ENCODE measurements at regions not wholly inside any gene's neighbourhood (a gene's known extent, or its start where the extent isn't known, plus 50 kb on each side); places are given as distances from the start of the nearest gene placed in this dataset.

DNA sequence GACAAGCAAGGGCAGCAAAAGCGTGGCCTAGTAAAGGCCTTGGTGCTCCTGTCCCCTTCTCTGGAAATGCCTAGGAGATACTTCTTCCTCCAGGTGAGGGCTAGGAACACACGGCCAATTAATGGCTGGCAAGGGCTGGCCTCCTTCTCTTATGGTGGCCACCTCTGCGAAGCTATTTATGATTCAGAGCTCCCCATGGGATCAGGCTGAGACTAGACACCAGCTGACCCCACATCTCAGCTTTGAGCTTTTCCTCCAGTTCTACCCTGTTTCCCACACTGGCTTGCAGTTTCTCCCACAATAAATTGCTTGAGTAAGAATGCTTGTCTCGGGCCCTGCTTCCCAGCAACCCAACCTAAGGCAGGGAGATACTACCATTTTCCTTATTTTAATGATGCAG lies 53.7 kb downstream of the CAMK2N1 start:
- no peak overlapping the region for H3K18ac ChIP-seq (ENCODE audit: low read length)
- DNase-seq (ENCODE audit: low spot score), result no peak
- no peak overlapping the region for H3K14ac ChIP-seq (ENCODE audit: low read length)
- H2BK15ac ChIP-seq (ENCODE audit: low read length), result no peak overlapping the region
- H4K8ac ChIP-seq (ENCODE audit: low read depth, low read length), result no peak overlapping the region
- no peak overlapping the region for H3K4ac ChIP-seq (ENCODE audit: low read length)
- H3K23ac ChIP-seq (ENCODE audit: low read depth, low read length, poor library complexity), result no peak overlapping the region
- no peak overlapping the region for H2AFZ ChIP-seq (ENCODE audit: low read length)
- H2BK12ac ChIP-seq (ENCODE audit: low read length), result no peak overlapping the region
- no peaks in the 10 kb centered on the region for H3K36me3 ChIP-seq (replicated peaks in 1 of 2; ENCODE audit: control insufficient read depth in 2 of 2, insufficient read depth in 2 of 2, low read length in 2 of 2)
- H3K9ac ChIP-seq (ENCODE audit: low read depth, low read length, poor library complexity), result no peak overlapping the region
- no peaks in the 10 kb centered on the region for H3K79me1 ChIP-seq (ENCODE audit: low read depth, low read length)
- no CpG with 5 or more reads among the region's 4 CpGs for WGBS, 2 donors (ENCODE audit: extremely low coverage in 2 of 2, insufficient read length in 2 of 2, insufficient replicate concordance in 1 of 2)
- no peak overlapping the region for H3K27ac ChIP-seq (replicated peaks; ENCODE audit: low read length)
- H3K4me1 ChIP-seq (ENCODE audit: control insufficient read depth in 2 of 2, insufficient read depth in 1 of 2, low read depth in 1 of 2, low read length in 2 of 2), result peaks cover 0 to 5% of the 10 kb centered on the region in 2 donors
- no peak overlapping the region for H4K91ac ChIP-seq (ENCODE audit: low read depth, low read length, poor library complexity)
- H3K9me3 ChIP-seq (replicated peaks in 1 of 2; ENCODE audit: control insufficient read depth in 2 of 2, insufficient read depth in 1 of 2, low read depth in 1 of 2, low read length in 2 of 2), result no peaks in the 10 kb centered on the region
- H3K4me2 ChIP-seq (ENCODE audit: insufficient read depth, low read length, poor library complexity, severe bottlenecking), result no peak overlapping the region
- no peak overlapping the region for H2BK5ac ChIP-seq (ENCODE audit: low read length)
- no peak overlapping the region for H3K4me3 ChIP-seq (ENCODE audit: low read length in 2 of 2)
- H2BK120ac ChIP-seq (ENCODE audit: low read depth, low read length), result no peak overlapping the region
- no peak overlapping the region for H2AK5ac ChIP-seq (ENCODE audit: low read depth, low read length)
- H3K27me3 ChIP-seq (ENCODE audit: control insufficient read depth in 3 of 3, insufficient read depth in 3 of 3, low read depth in 1 of 3, low read length in 3 of 3), result peaks cover 0 to 19% (median 0%) of the 10 kb centered on the region in 3 experiments

DNA sequence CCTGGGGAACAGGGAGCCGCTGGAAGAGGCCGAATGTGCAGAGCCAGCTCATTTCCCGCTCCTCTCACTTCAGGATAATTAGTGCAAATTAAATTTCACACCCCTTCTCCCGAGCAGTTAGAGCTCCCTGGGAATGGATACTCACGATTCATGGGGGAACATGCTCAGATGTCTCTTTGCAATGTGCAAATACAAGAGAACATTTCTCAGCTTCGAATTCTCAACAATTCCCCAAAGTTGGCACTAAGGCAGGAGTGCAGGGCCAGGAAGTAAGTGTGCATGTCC lies 54.9 kb downstream of the CAMK2N1 start:
- Histone ChIP-seq H2BK15ac (ENCODE audit: low read length) (no peak overlapping the region), H3K36me3 (replicated peaks in 1 of 2; ENCODE audit: control insufficient read depth in 2 of 2, insufficient read depth in 2 of 2, low read length in 2 of 2) (no peaks in the 10 kb centered on the region), H2BK5ac (ENCODE audit: low read length) (no peak overlapping the region), H3K27me3 (ENCODE audit: control insufficient read depth in 3 of 3, insufficient read depth in 3 of 3, low read depth in 1 of 3, low read length in 3 of 3) (peaks cover 0 to 19% (median 0%) of the 10 kb centered on the region in 3 experiments), H3K27ac (replicated peaks; ENCODE audit: low read length) (no peak overlapping the region), H2BK12ac (ENCODE audit: low read length) (no peak overlapping the region), H3K4me1 (ENCODE audit: control insufficient read depth in 2 of 2, insufficient read depth in 1 of 2, low read depth in 1 of 2, low read length in 2 of 2) (peaks cover 0 to 5% of the 10 kb centered on the region in 2 donors), H3K79me1 (ENCODE audit: low read depth, low read length) (no peaks in the 10 kb centered on the region), H4K8ac (ENCODE audit: low read depth, low read length) (no peak overlapping the region), H3K4me3 (ENCODE audit: low read length in 2 of 2) (no peak overlapping the region), H2AK5ac (ENCODE audit: low read depth, low read length) (no peak overlapping the region), H2AFZ (ENCODE audit: low read length) (no peak overlapping the region), H3K14ac (ENCODE audit: low read length) (no peak overlapping the region), H3K9ac (ENCODE audit: low read depth, low read length, poor library complexity) (no peak overlapping the region), H3K4me2 (ENCODE audit: insufficient read depth, low read length, poor library complexity, severe bottlenecking) (no peak overlapping the region), H3K18ac (ENCODE audit: low read length) (no peak overlapping the region), H4K91ac (ENCODE audit: low read depth, low read length, poor library complexity) (no peak overlapping the region), H3K4ac (ENCODE audit: low read length) (no peak overlapping the region), H2BK120ac (ENCODE audit: low read depth, low read length) (no peak overlapping the region), H3K23ac (ENCODE audit: low read depth, low read length, poor library complexity) (no peak overlapping the region), H3K9me3 (replicated peaks in 1 of 2; ENCODE audit: control insufficient read depth in 2 of 2, insufficient read depth in 1 of 2, low read depth in 1 of 2, low read length in 2 of 2) (no peaks in the 10 kb centered on the region)
- no CpG with 5 or more reads among the region's 6 CpGs for WGBS, 2 donors (ENCODE audit: extremely low coverage in 2 of 2, insufficient read length in 2 of 2, insufficient replicate concordance in 1 of 2)
- no peak for DNase-seq (ENCODE audit: low spot score)

DNA sequence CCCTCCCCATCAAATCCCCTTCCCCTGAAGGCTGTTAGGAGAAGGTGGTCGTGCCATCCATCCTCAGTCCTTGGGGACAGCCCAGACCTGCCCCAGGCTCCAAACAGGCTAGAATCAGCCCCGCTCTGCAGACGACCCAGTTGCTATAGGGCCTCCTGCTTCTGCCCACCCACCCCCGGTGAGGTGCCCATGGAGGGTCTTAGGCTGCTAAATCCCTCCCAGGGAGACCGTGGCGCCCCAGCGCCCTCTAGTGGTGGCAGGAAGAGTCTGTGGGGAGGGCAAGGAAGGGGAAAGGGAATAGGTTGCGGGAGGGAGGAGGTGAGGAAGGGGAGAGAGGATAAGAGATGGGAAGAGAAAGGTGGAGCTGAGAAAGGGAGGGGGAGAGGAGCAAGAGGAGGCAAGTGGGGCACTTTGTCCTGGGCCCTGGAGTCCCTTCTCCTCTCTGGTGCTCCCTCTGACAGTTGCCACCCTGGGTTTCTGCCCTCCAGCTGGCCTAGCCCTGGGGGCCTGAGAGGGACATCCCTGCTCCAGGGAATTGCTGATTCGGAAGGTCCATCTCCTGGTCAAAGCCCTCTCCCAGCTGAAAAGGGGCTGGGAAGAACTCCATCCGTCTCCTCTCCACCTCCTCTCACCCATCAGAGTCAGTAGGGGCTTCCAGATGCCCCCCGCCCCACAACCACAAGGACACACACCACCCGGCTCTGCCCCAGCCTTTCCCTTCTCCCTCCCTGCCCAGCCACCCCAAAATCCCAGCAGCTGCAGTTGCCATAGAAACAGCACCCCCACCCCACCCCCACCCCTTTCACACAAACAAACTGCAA lies 55.4 kb downstream of the CAMK2N1 start:
- Histone ChIP-seq H3K9ac (ENCODE audit: low read depth, low read length, poor library complexity) (peak overlapping the region; percentile 22), H2AK5ac (ENCODE audit: low read depth, low read length) (peak overlapping the region; percentile 68), H3K9me3 (replicated peaks in 1 of 2; ENCODE audit: control insufficient read depth in 2 of 2, insufficient read depth in 1 of 2, low read depth in 1 of 2, low read length in 2 of 2) (no peaks in the 10 kb centered on the region), H3K36me3 (replicated peaks in 1 of 2; ENCODE audit: control insufficient read depth in 2 of 2, insufficient read depth in 2 of 2, low read length in 2 of 2) (no peaks in the 10 kb centered on the region), H2AFZ (ENCODE audit: low read length) (no peak overlapping the region), H3K4ac (ENCODE audit: low read length) (no peak overlapping the region), H3K27me3 (ENCODE audit: control insufficient read depth in 3 of 3, insufficient read depth in 3 of 3, low read depth in 1 of 3, low read length in 3 of 3) (peaks cover 0 to 19% (median 0%) of the 10 kb centered on the region in 3 experiments), H3K27ac (replicated peaks; ENCODE audit: low read length) (no peak overlapping the region), H2BK5ac (ENCODE audit: low read length) (no peak overlapping the region), H4K8ac (ENCODE audit: low read depth, low read length) (no peak overlapping the region), H3K23ac (ENCODE audit: low read depth, low read length, poor library complexity) (no peak overlapping the region), H3K4me3 (ENCODE audit: low read length in 2 of 2) (no peak overlapping the region), H3K4me2 (ENCODE audit: insufficient read depth, low read length, poor library complexity, severe bottlenecking) (no peak overlapping the region), H3K79me1 (ENCODE audit: low read depth, low read length) (no peaks in the 10 kb centered on the region), H2BK120ac (ENCODE audit: low read depth, low read length) (peak overlapping the region; percentile 22), H3K4me1 (ENCODE audit: control insufficient read depth in 2 of 2, insufficient read depth in 1 of 2, low read depth in 1 of 2, low read length in 2 of 2) (peaks cover 0 to 5% of the 10 kb centered on the region in 2 donors), H2BK12ac (ENCODE audit: low read length) (no peak overlapping the region), H4K91ac (ENCODE audit: low read depth, low read length, poor library complexity) (no peak overlapping the region), H3K18ac (ENCODE audit: low read length) (peak overlapping the region; percentile 72), H3K14ac (ENCODE audit: low read length) (no peak overlapping the region), H2BK15ac (ENCODE audit: low read length) (peak overlapping the region; percentile 41)
- peak; percentile 77 for DNase-seq (ENCODE audit: low spot score)
- WGBS, 2 donors (ENCODE audit: extremely low coverage in 2 of 2, insufficient read length in 2 of 2, insufficient replicate concordance in 1 of 2), result no CpG with 5 or more reads among the region's 12 CpGs

DNA sequence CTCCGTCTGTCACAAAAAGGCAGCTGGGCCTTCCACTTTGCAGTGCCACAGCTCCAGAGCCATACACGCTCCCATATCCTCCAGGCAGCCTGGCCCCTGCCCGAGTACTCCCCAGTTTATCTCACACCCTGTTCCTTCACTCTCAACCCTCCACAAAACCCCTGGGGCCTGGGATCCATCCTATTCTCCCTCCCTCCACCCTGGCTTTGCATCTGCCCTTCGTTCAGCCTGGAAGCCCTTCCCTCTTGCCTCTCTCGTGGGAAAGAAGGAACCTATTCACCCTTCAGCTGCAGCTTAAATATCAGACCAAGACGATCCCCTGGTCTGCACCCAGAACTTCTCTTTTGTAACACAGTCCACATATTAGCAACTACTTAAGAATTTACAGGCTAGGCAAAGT lies 56.7 kb downstream of the CAMK2N1 start:
- H3K27me3 ChIP-seq (ENCODE audit: control insufficient read depth in 3 of 3, insufficient read depth in 3 of 3, low read depth in 1 of 3, low read length in 3 of 3), result peaks cover 0 to 19% (median 0%) of the 10 kb centered on the region in 3 experiments
- H3K9ac ChIP-seq (ENCODE audit: low read depth, low read length, poor library complexity), result no peak overlapping the region
- H2AK5ac ChIP-seq (ENCODE audit: low read depth, low read length), result no peak overlapping the region
- H2AFZ ChIP-seq (ENCODE audit: low read length), result no peak overlapping the region
- no peak overlapping the region for H3K14ac ChIP-seq (ENCODE audit: low read length)
- no peaks in the 10 kb centered on the region for H3K36me3 ChIP-seq (replicated peaks in 1 of 2; ENCODE audit: control insufficient read depth in 2 of 2, insufficient read depth in 2 of 2, low read length in 2 of 2)
- no peak overlapping the region for H2BK120ac ChIP-seq (ENCODE audit: low read depth, low read length)
- no peak overlapping the region for H2BK12ac ChIP-seq (ENCODE audit: low read length)
- no peak overlapping the region for H2BK5ac ChIP-seq (ENCODE audit: low read length)
- no peak overlapping the region for H2BK15ac ChIP-seq (ENCODE audit: low read length)
- no peak overlapping the region for H4K8ac ChIP-seq (ENCODE audit: low read depth, low read length)
- H3K9me3 ChIP-seq (replicated peaks in 1 of 2; ENCODE audit: control insufficient read depth in 2 of 2, insufficient read depth in 1 of 2, low read depth in 1 of 2, low read length in 2 of 2), result no peaks in the 10 kb centered on the region
- no peak overlapping the region for H4K91ac ChIP-seq (ENCODE audit: low read depth, low read length, poor library complexity)
- no peak for DNase-seq (ENCODE audit: low spot score)
- H3K4me3 ChIP-seq (ENCODE audit: low read length in 2 of 2), result no peak overlapping the region
- H3K4ac ChIP-seq (ENCODE audit: low read length), result no peak overlapping the region
- H3K18ac ChIP-seq (ENCODE audit: low read length), result no peak overlapping the region
- no peaks in the 10 kb centered on the region for H3K79me1 ChIP-seq (ENCODE audit: low read depth, low read length)
- no peak overlapping the region for H3K23ac ChIP-seq (ENCODE audit: low read depth, low read length, poor library complexity)
- H3K4me1 ChIP-seq (ENCODE audit: control insufficient read depth in 2 of 2, insufficient read depth in 1 of 2, low read depth in 1 of 2, low read length in 2 of 2), result peaks cover 0 to 5% of the 10 kb centered on the region in 2 donors
- WGBS, 2 donors (ENCODE audit: extremely low coverage in 2 of 2, insufficient read length in 2 of 2, insufficient replicate concordance in 1 of 2), result no CpG with 5 or more reads among the region's 6 CpGs
- no peak overlapping the region for H3K27ac ChIP-seq (replicated peaks; ENCODE audit: low read length)
- H3K4me2 ChIP-seq (ENCODE audit: insufficient read depth, low read length, poor library complexity, severe bottlenecking), result no peak overlapping the region

Measured in neuronal stem cell (in vitro differentiated cells).